ENCODE measurements at regions not wholly inside any gene's neighbourhood (a gene's known extent, or its start where the extent isn't known, plus 50 kb on each side); places are given as distances from the start of the nearest gene placed in this dataset.
"Not testable (repeated sequence)": the region's sequence is repeated elsewhere in the genome, so short reads cannot be mapped to it uniquely, and the experiment has no call there.

DNA sequence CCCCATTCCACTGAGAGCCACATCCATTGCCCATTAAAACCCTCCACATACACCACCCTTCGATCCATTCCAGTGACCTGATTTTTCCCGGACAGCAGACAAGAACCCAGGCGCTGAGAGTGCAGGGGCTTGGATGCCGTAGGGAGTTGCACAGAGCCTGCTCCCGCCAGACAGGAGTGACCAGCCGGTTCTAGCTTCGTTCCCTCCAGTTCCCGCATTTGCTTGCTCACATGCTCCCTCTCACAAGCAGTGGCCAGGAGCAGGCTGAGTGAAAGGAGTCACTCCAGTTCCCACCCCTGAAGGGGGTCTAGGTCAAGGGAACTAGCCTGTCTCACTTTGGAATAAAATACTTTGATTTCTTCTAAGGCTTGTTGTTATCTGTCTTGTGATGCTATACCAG is 119.5 kb downstream of the SKIDA1 start:
- no peak for DNase-seq (ENCODE audit: low read depth)

GRCh38 chr10:21403256-21404015 is 122.0 kb downstream of the SKIDA1 start:
- no peak for DNase-seq (ENCODE audit: low read depth)

DNA sequence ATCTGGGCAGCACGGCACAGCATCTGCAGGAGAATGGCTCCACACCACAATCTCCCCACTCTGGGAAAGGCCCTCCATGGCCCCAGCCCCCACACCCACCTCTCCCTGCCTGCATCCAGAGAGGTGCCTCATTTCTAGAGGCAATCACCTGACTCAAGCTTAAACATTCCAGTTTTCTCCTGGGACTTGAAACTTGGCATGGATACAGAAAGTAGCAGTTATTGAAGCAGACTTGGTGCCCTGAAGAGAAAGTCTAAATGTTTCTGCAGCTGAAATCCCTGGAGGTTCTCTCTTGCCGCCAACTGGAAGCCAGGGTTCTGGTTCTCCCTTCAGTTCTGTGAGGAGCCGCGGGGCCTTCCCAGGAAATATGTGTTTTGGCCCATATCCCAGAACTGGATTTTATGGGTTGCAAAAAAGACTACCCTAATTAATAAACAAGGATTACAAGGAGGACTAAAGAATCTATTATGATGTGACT is 122.8 kb downstream of the SKIDA1 start:
- no peak for DNase-seq (ENCODE audit: low read depth)

DNA sequence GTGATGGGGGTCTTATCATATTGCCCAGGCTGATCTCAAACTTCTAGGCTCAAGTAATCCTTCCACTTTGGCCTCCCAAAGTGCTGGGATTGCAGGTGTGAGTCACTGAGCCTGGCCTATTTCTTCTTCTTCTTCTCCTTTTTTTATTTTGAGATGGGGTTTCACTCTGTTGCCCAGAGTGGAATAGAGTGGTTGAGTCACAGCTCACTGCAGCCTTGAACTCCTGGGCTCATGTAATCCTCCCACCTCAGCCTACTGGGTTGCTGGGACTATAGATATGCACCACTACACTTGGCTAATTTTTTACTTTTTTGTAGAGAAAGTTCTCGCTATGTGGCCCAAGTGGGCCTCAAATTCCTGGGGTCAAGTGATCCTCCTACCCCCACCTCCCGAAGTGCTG is 124.3 kb downstream of the SKIDA1 start:
- no peak for DNase-seq (ENCODE audit: low read depth)

DNA sequence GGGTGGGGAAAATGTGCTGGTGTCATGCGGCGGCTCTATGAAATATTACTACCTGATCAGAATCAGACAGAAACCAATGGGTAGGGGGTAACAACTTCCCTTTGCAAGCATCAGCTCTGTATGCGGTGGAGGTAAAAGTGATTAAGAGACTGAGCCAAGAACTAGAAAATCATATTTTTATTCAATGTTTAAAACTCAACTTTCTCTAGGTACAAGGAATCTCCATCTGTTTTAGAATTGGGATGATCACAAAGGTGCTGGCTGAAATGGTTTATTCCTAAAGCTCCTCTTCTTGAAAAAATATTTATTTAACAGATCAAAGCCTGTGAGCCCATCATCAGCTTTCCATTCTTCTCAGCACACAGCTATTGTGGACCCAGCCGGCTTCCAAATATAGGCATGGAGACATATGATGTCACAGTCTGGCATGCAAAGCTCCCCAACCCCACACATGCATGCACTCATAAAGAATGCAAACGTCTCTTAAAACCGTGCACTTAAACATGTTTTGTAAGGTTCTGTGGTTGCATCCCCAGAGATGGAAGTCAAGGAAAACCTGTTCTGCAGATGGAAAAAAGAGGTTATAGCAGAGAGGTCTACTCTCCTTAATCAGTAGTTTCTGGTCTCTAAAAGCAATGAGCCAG is 126.0 kb downstream of the SKIDA1 start:
- no peak for DNase-seq (ENCODE audit: low read depth)

DNA sequence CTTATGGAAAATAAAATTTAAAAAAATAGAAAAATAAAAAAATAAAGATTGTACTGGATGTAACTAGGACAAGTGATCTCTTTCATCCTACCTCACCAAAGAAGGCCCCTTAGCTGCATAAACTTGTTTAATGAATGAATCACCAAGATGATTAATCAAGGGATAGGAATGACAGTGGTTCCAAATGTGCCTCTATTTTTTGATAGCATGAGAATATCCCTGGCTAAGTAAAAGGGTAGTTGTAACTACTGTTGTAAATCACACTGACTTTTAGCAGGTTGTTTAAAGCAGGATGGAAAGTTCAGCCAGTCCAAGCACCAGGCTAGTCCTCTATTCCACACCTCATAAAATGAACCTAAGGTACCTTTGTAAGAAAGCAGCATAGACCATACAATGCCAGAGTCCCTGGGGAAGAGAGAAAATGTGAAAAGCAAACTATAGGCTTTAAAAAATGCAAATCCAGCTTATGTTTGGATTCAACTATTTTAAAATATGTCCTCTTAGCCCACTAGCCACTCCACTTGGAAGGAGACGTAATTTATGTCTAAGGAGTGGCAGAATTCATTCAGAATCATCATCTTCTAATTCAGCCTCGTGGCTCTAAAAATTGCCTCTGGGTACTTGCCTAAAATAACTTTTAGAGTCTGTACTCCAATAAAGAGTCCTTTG is 126.8 kb downstream of the SKIDA1 start:
- no peak for DNase-seq (ENCODE audit: low read depth)

DNA sequence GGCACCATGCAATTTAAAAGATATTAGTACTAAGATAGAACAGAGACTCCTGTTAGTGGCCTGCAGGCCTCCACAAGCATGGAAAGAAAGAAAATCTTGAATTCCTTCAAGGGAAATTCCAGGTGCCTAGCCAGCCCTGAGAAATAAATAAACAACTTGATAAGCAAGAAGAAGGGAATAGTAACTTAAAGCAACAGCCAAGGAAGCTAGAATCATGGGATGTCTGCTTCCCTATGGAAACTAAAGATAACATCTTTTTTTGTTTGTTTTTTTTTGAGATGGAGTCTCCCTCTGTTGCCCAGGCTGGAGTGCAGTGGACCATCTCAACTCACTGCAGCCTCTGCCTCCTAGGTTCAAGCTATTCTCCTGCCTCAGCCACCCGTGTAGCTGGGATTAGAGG is 128.6 kb downstream of the SKIDA1 start:
- no peak for DNase-seq (ENCODE audit: low read depth)

- DNase-seq (ENCODE audit: low read depth): no peak
Observed at GRCh38 chr10:21393931-21394330, 131.6 kb downstream of the SKIDA1 start.

GRCh38 chr10:21388589-21388988 is 136.9 kb downstream of the SKIDA1 start:
- DNase-seq (ENCODE audit: low read depth): no peak

DNA sequence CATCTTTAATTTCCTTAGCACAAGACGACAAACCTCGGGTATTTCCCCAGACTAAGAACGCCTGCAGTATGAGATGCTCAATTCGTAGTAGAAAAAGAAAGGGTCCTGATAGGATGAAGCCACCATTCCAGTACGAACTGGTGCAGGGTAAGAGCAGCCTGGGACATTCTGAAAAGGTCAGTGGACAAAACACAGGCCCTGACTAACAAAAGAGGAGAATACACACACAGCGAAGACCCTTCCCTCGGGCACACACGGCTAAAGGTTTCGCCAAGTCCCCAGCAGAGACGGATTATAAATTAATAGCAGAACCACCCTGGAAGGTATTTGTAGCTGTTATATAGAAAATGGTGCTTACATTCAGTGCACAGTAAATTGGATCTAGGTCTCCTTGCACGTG is 137.6 kb downstream of the SKIDA1 start:
- no peak for DNase-seq (ENCODE audit: low read depth)

DNA sequence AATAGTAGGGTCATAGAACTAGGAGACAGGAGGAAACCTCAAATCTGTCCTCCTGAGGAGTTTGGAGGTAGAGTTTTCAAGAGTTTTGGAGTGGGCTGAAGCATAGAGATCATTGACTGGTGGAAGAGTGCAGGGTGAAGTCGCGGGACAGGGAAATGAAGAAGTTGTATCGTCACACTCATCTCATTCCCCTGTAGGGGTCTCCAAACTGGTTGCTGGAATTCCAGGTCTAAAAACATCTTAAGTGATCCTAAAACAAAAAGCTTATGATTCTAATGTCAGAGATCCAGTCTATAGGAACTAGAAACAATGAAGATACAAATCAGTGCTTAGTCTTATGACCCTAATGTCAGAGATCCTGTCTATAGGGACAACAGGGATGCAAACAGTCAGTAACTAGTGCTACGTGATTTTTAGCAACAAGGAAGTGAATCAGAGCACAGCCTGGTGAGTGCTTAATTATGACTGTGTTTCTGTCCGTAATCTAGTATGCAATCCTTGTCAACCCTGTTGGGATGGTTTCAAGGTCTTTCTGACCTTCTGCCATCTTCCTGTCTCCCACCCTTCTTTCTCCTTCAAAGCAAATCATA is 139.4 kb downstream of the SKIDA1 start:
- DNase-seq (ENCODE audit: low read depth): no peak

- no peak for DNase-seq (ENCODE audit: low read depth)
Observed at GRCh38 chr10:21385536-21385935, 139.9 kb downstream of the SKIDA1 start.

DNA sequence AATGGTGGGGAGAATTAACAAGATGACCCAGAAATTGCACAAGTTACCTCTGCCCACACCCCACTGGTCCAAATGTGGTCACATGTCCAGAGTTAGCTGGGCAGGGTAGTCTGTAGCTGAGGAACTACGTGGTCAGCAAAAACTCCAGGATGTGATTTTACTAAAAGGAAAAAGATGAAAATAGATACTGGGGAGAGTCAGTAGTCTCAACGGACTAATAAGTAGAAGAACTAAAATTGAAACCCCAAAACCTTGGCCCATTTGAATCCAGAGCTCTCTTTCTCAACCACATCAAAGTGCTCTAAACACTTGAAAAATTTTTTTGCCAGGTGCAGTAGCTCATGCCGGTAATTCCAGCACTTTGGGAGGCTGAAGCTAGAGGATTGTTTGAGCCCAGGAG is 146.3 kb downstream of the SKIDA1 start:
- DNase-seq (ENCODE audit: low read depth): no peak

DNA sequence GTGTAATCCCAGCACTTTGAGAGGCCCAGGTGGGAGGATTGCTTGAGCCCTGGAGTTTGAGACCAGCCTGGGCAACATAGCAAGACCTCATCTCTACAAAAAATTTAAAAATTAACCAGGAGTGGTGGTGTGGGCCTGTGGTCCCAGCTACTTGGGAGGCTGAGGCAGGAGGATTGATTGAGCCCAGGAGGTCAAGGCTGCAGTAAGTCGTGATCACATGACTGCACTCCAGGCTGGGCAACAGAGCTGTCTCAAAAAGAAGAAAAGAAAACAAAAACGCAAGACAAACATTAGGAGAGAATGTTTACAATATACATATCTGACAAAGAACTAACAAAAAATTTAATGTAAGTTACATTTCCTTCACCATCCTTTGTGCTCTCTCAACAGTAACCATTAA is 150.2 kb downstream of the SKIDA1 start:
- not testable (repeated sequence) for DNase-seq (ENCODE audit: low read depth)

GRCh38 chr10:21373881-21374280 is 151.6 kb downstream of the SKIDA1 start:
- DNase-seq (ENCODE audit: low read depth): not testable (repeated sequence)

GRCh38 chr10:21372651-21373410 is 152.7 kb downstream of the SKIDA1 start:
- no peak for DNase-seq (ENCODE audit: low read depth)

DNA sequence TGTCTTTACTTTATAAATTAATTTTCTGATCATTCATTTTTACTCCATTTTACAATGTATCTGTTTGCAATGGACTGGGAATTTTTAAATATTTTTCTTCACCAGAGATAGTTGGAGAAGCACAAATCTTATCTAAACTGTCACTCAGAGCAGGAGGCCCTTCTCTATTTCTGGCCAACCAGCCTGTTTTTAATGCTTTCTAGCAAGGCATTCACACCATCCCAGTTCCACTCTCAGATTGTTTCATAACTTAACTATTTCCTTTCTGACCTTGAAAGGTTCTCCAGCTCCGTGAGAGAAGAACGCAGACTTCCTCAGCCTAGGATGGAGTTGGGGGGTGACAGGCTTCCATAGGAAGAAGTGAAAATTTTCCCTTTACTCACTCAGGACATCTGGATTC is 155.8 kb downstream of the SKIDA1 start:
- DNase-seq (ENCODE audit: low read depth): no peak

- DNase-seq (ENCODE audit: low read depth): no peak
Observed at GRCh38 chr10:21368728-21369425, 156.6 kb downstream of the SKIDA1 start.

- DNase-seq (ENCODE audit: low read depth): no peak
Observed at GRCh38 chr10:21368022-21368582, 157.4 kb downstream of the SKIDA1 start.

- DNase-seq (ENCODE audit: low read depth): not testable (repeated sequence)
Observed at GRCh38 chr10:21366108-21366507, 159.4 kb downstream of the SKIDA1 start.

Measured in stimulated activated CD8-positive, alpha-beta memory T cell treated with anti-CD3 and anti-CD28 coated beads, Interleukin-15, amount 100 ng/mL, for 24 hours (primary cell).